GM12891 (cell line): ENCODE measurements at regions not wholly inside any gene's neighbourhood (a gene's known extent, or its start where the extent isn't known, plus 50 kb on each side); places are given as distances from the start of the nearest gene placed in this dataset.

ENCODE experiments used
- POLR2A ChIP-seq: IDR thresholded peaks from 2 replicates; pipeline ENCODE4 v1.6.1; 2011; ENCODE audit warnings: low read depth, low read length, control low read depth
- POLR2AphosphoS5 ChIP-seq: IDR thresholded peaks from 2 replicates; pipeline ENCODE4 v1.6.1; 2011; ENCODE audit warnings: low read depth, low read length, control low read depth
- TAF1 ChIP-seq: IDR thresholded peaks from 2 replicates; pipeline ENCODE4 v1.6.1; 2011; ENCODE audit warnings: low read depth, low read length, control low read depth

DNA sequence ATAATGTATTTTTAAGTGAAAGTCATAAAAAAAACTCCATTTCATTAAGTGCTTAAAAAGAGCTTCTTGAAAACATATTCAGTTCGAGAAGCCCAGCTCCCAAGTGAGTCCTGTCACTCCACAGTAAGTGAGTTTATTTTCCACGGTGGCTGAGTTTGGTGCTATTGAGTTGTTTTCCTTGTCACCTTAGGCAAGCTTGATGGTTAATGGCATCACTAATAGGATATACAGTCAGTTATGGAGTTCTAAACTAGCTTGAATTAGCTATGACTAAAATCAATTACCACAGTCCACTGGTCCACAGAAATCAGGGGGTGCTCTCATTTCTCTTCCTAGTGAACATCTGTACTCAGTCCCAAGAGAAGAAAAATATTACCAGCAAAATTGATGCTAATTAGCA, 1526.2 kb upstream of the IGFBP7 start:
- no peak for TF ChIP-seq POLR2AphosphoS5
- no peak for TF ChIP-seq POLR2A
- no peak for TF ChIP-seq TAF1
